Fibroblast of lung (primary cell): ENCODE measurements at regions not wholly inside any gene's neighbourhood (a gene's known extent, or its start where the extent isn't known, plus 50 kb on each side); places are given as distances from the start of the nearest gene placed in this dataset.
A peak's percentile ranks its signal among the peaks of the same experiment; 100 is the strongest.

Experiments
- DNase-seq, 2 donors: peaks; one replicate each; pipeline versions ENCODE4 v3.0.0 to v3.0.0-alpha.2; 2010; ENCODE audit warnings: low read depth in 2 of 2
- H2AFZ ChIP-seq: 2 replicates; pipeline ENCODE4 v1.5.1; 2012; ENCODE audit warnings: low read length, control low read depth, inconsistent platforms
- H3K27ac ChIP-seq: 2 replicates; pipeline ENCODE4 v1.5.1; 2011; ENCODE audit warnings: low read length, control low read depth; ENCODE audit not compliant: insufficient read depth
- H3K27me3 ChIP-seq: 2 replicates; pipeline ENCODE4 v1.5.1; 2011; ENCODE audit warnings: mild to moderate bottlenecking, low read length; ENCODE audit not compliant: control insufficient read depth, insufficient read depth
- H3K36me3 ChIP-seq: 2 replicates; pipeline ENCODE4 v1.5.1; 2011; ENCODE audit warnings: low read length; ENCODE audit not compliant: control insufficient read depth, insufficient read depth
- H3K4me1 ChIP-seq: 2 replicates; pipeline ENCODE4 v1.5.1; 2011; ENCODE audit warnings: low read length; ENCODE audit not compliant: control insufficient read depth, insufficient read depth; ENCODE audit errors: extremely low read depth
- H3K4me2 ChIP-seq: 2 replicates; pipeline ENCODE4 v1.5.1; 2011; ENCODE audit warnings: low read length, control low read depth; ENCODE audit not compliant: insufficient read depth; ENCODE audit errors: extremely low read depth
- H3K4me3 ChIP-seq, 4 experiments: fragments of 200-600 bp in 1 of 4; sonication (generic) in 1 of 4; replicated peaks in 1 of 4; 2 replicates each; pipeline ENCODE4 v1.5.1; 2011 to 2016; ENCODE audit warnings: low read length in 4 of 4, low read depth in 3 of 4, mild to moderate bottlenecking in 3 of 4, control low read depth in 2 of 4, inconsistent platforms in 1 of 4, mixed read lengths in 1 of 4; ENCODE audit not compliant: insufficient read depth in 1 of 4; ENCODE audit errors: control extremely low read depth in 1 of 4
- H3K79me2 ChIP-seq: 2 replicates; pipeline ENCODE4 v1.5.1; 2012; ENCODE audit warnings: mild to moderate bottlenecking, low read length, inconsistent platforms; ENCODE audit not compliant: control insufficient read depth, insufficient read depth
- H3K9ac ChIP-seq: 2 replicates; pipeline ENCODE4 v1.5.1; 2011; ENCODE audit warnings: mild to moderate bottlenecking, low read length, control low read depth; ENCODE audit not compliant: insufficient read depth
- H3K9me3 ChIP-seq: 2 replicates; pipeline ENCODE4 v1.5.1; 2012; ENCODE audit warnings: low read depth, low read length; ENCODE audit not compliant: control insufficient read depth, insufficient read depth
- H4K20me1 ChIP-seq: 2 replicates; pipeline ENCODE4 v1.5.1; 2011; ENCODE audit warnings: low read length; ENCODE audit not compliant: control insufficient read depth, insufficient read depth; ENCODE audit errors: extremely low read depth
- EZH2 ChIP-seq: IDR thresholded peaks from 2 replicates; pipeline ENCODE4 v1.5.1; 2012; ENCODE audit warnings: low read length, control low read depth, mild to moderate bottlenecking; ENCODE audit errors: missing control alignments
- TF ChIP-seq, protein P1 (sequence below), 2 donors: IDR thresholded peaks in 1 of 2; conservative IDR thresholded peaks in 1 of 2; 1 replicate in 1 of 2; 2 replicates in 1 of 2; pipeline ENCODE4 v1.5.1; 2011 to 2012; ENCODE audit warnings: low read length in 2 of 2, control low read depth in 1 of 2, inconsistent platforms in 1 of 2, low read depth in 1 of 2, mild to moderate bottlenecking in 1 of 2

DNA sequence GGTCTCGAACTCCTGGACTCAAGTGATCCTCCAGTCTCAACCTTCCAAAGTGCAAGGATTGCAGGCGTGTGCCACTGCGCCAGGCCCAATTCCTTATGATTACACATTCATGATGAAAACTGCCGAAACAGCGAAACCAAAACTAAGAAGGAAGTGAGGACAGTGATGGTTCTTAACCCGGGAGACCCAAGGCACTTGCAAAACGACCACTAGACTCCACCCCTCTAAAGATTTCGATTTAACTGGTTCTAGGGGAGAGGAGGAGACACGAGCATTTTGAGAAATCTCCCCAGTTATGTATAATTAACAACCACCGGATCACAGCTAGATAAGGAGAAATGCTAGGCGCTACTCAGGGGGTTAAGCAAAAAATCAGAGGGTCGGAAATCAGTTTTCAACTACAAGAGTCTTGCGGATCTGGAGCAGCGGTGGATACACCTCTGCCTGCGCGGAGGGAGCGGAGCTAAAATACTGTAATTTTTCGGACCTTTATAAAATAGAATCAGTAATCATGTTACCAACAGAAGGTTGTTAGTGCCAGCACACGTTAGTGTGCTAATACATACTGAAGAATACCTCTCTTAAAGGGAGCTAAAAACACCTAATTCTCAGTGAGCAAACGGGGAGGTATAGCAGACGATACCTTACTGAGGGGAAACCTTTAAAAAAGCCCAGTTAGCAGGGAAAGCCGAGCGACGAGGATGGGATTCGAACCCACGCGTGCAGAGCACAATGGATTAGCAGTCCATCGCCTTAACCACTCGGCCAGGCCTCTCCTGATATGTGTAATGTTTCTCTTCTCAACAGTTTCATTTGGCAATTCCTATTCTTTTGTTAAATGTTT lies 60.0 kb upstream of the BTN3A2 start:
- Histone ChIP-seq H4K20me1 (no peaks in the 10 kb centered on the region), H3K79me2 (no peaks in the 10 kb centered on the region), H3K27ac (peak overlapping the region; percentile 64), H3K4me2 (peak overlapping the region; percentile 57), H3K36me3 (no peaks in the 10 kb centered on the region), H3K4me3 (peak overlapping the region; percentile 53 to 80 (median 60)), H3K9me3 (no peaks in the 10 kb centered on the region), H3K9ac (peak overlapping the region; percentile 13), H3K4me1 (peaks cover 5% of the 10 kb centered on the region), H3K27me3 (no peaks in the 10 kb centered on the region), H2AFZ (peak overlapping the region; percentile 56)
- TF ChIP-seq, protein P1, sequence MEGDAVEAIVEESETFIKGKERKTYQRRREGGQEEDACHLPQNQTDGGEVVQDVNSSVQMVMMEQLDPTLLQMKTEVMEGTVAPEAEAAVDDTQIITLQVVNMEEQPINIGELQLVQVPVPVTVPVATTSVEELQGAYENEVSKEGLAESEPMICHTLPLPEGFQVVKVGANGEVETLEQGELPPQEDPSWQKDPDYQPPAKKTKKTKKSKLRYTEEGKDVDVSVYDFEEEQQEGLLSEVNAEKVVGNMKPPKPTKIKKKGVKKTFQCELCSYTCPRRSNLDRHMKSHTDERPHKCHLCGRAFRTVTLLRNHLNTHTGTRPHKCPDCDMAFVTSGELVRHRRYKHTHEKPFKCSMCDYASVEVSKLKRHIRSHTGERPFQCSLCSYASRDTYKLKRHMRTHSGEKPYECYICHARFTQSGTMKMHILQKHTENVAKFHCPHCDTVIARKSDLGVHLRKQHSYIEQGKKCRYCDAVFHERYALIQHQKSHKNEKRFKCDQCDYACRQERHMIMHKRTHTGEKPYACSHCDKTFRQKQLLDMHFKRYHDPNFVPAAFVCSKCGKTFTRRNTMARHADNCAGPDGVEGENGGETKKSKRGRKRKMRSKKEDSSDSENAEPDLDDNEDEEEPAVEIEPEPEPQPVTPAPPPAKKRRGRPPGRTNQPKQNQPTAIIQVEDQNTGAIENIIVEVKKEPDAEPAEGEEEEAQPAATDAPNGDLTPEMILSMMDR (conservative IDR thresholded peaks at IDR 0.05 in 1 of 2, IDR thresholded peaks at IDR 0.05 in 1 of 2; ENCODE audit: low read depth in 1 of 2, low read length in 2 of 2) = no peak
- no peak for TF ChIP-seq EZH2
- DNase-seq = peak; percentile 87 to 95

DNA sequence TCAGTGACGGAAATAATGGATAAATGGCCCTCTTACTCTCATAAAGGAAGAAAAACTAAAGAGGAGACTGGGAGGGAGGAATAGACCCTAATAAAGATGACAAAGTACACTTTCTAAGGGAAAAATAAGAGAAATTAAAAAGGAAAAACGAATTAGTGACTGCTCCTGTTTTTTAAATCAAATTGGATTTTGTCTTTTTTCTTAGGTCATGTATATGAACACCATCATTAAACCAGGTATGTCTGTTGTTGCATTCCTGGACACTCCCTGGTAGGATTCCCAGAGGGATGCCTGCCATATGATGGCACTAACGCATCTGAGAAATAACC lies 59.4 kb upstream of the BTN3A2 start:
- Histone ChIP-seq H3K36me3 (no peaks in the 10 kb centered on the region), H3K4me3 (peak overlapping the region in 2 of 4 experiments; percentile 64 to 80), H3K27ac (no peak overlapping the region), H3K9me3 (no peaks in the 10 kb centered on the region), H2AFZ (no peak overlapping the region), H3K9ac (no peak overlapping the region), H3K27me3 (no peaks in the 10 kb centered on the region), H4K20me1 (no peaks in the 10 kb centered on the region), H3K4me2 (peak overlapping the region; percentile 25), H3K79me2 (no peaks in the 10 kb centered on the region), H3K4me1 (peaks cover 6% of the 10 kb centered on the region)
- TF ChIP-seq EZH2 = no peak
- TF ChIP-seq, protein P1 (conservative IDR thresholded peaks at IDR 0.05 in 1 of 2, IDR thresholded peaks at IDR 0.05 in 1 of 2; ENCODE audit: low read depth in 1 of 2, low read length in 2 of 2) = no peak
- no peak for DNase-seq

DNA sequence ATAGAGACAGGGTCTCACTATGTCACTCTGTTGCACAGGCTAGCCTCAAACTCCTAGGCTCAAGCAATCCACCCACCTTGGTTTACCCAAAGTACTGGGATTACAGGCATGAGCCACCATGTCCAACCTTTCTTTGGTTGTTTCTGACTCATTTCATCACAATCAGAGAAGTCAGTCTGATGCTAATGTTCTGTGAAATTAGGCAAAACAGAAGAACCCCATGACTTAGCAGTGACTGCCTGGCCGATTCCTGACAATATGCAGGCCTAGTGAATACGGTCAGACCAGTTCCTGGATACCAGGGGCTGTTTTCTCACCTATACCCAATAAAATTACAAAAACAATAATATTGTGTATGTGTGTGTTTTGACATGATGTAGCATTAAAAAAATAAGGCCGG lies 58.8 kb upstream of the BTN3A2 start:
- peaks cover 6% of the 10 kb centered on the region for H3K4me1 ChIP-seq
- H2AFZ ChIP-seq = no peak overlapping the region
- H3K27ac ChIP-seq = no peak overlapping the region
- no peak for DNase-seq
- no peaks in the 10 kb centered on the region for H4K20me1 ChIP-seq
- H3K79me2 ChIP-seq = no peaks in the 10 kb centered on the region
- H3K4me2 ChIP-seq = no peak overlapping the region
- H3K9me3 ChIP-seq = no peaks in the 10 kb centered on the region
- no peaks in the 10 kb centered on the region for H3K27me3 ChIP-seq
- no peak overlapping the region for H3K4me3 ChIP-seq
- no peak overlapping the region for H3K9ac ChIP-seq
- TF ChIP-seq EZH2 = no peak
- TF ChIP-seq, protein P1 (conservative IDR thresholded peaks at IDR 0.05 in 1 of 2, IDR thresholded peaks at IDR 0.05 in 1 of 2; ENCODE audit: low read depth in 1 of 2, low read length in 2 of 2) = no peak
- no peaks in the 10 kb centered on the region for H3K36me3 ChIP-seq
